GM12878 (cell line): ENCODE measurements at regions not wholly inside any gene's neighbourhood (a gene's known extent, or its start where the extent isn't known, plus 50 kb on each side); places are given as distances from the start of the nearest gene placed in this dataset.

ENCODE experiments used
- CEBPZ ChIP-seq: fragments of 150-350 bp; IDR thresholded peaks from 2 replicates; pipeline ENCODE4 v1.6.1; 2016; ENCODE audit warnings: low read depth, low read length
- EP300 ChIP-seq, 2 experiments: fragments of 150-350 bp in 1 of 2; IDR thresholded peaks; 2 replicates each; pipeline ENCODE4 v1.6.1; 2011 to 2012; ENCODE audit warnings: low read depth in 2 of 2, low read length in 2 of 2, borderline replicate concordance in 1 of 2, improper control_type of control experiment in 1 of 2, inconsistent platforms in 1 of 2; ENCODE audit not compliant: control insufficient read depth in 1 of 2
- KAT2A ChIP-seq: conservative IDR thresholded peaks from 2 replicates; pipeline ENCODE4 v1.6.1; 2011; ENCODE audit warnings: low read depth, low read length; ENCODE audit not compliant: control insufficient read depth
- POLR2A ChIP-seq: IDR thresholded peaks from 2 replicates; pipeline ENCODE4 v1.6.1; 2011; ENCODE audit warnings: low read depth, mild to moderate bottlenecking, low read length
- TF ChIP-seq, protein P1 (sequence below), 3 experiments: IDR thresholded peaks in 2 of 3; conservative IDR thresholded peaks in 1 of 3; 2 replicates each; pipeline ENCODE4 v1.5.1; 2011; ENCODE audit warnings: low read depth in 3 of 3, low read length in 3 of 3, mild to moderate bottlenecking in 3 of 3, control low read depth in 2 of 3, moderate library complexity in 2 of 3, inconsistent platforms in 1 of 3, mixed read lengths in 1 of 3; ENCODE audit not compliant: control insufficient read depth in 2 of 3, insufficient read depth in 1 of 3; ENCODE audit errors: extremely low read depth in 1 of 3

DNA sequence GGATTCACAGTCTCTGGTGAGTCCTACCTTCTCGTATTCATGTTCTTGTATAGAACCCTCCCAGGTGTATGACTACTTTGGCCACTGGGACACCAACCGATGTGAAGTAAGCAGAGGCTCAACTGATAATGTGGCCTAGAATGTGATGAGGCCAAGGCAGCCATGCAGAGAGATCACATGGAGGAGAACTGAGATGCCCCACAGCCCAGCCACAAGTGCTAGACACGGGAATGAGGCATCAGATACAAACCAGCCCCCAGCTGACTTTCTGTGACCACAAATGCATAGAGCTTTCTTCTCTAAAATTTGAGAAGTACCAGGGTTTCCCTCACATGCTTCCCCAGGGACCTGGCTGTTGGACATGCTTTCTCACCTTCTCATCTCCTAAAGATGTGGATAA lies 375.7 kb downstream of the CCSER2 start:
- TF ChIP-seq CEBPZ (no peak), KAT2A (no peak), EP300 (IDR thresholded peaks at IDR 0.05; ENCODE audit: borderline replicate concordance in 1 of 2, control insufficient read depth in 1 of 2, low read depth in 2 of 2, low read length in 2 of 2) (no peak), POLR2A (no peak)
- TF ChIP-seq, protein P1, sequence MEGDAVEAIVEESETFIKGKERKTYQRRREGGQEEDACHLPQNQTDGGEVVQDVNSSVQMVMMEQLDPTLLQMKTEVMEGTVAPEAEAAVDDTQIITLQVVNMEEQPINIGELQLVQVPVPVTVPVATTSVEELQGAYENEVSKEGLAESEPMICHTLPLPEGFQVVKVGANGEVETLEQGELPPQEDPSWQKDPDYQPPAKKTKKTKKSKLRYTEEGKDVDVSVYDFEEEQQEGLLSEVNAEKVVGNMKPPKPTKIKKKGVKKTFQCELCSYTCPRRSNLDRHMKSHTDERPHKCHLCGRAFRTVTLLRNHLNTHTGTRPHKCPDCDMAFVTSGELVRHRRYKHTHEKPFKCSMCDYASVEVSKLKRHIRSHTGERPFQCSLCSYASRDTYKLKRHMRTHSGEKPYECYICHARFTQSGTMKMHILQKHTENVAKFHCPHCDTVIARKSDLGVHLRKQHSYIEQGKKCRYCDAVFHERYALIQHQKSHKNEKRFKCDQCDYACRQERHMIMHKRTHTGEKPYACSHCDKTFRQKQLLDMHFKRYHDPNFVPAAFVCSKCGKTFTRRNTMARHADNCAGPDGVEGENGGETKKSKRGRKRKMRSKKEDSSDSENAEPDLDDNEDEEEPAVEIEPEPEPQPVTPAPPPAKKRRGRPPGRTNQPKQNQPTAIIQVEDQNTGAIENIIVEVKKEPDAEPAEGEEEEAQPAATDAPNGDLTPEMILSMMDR (IDR thresholded peaks at IDR 0.05 in 2 of 3, conservative IDR thresholded peaks at IDR 0.05 in 1 of 3; ENCODE audit: control insufficient read depth in 2 of 3, extremely low read depth in 1 of 3, insufficient read depth in 1 of 3, low read depth in 3 of 3, low read length in 3 of 3), result no peak
